Right renal cortex interstitium (tissue), 3 donors: ENCODE measurements at regions not wholly inside any gene's neighbourhood (a gene's known extent, or its start where the extent isn't known, plus 50 kb on each side); places are given as distances from the start of the nearest gene placed in this dataset.
"Not testable (repeated sequence)": the region's sequence is repeated elsewhere in the genome, so short reads cannot be mapped to it uniquely, and the experiment has no call there.

ENCODE experiments used
- DNase-seq, 3 donors: peaks; one replicate each; pipeline ENCODE4 v3.0.0-alpha.2; 2013; ENCODE audit warnings: low read depth in 3 of 3, low spot score in 2 of 3

DNA sequence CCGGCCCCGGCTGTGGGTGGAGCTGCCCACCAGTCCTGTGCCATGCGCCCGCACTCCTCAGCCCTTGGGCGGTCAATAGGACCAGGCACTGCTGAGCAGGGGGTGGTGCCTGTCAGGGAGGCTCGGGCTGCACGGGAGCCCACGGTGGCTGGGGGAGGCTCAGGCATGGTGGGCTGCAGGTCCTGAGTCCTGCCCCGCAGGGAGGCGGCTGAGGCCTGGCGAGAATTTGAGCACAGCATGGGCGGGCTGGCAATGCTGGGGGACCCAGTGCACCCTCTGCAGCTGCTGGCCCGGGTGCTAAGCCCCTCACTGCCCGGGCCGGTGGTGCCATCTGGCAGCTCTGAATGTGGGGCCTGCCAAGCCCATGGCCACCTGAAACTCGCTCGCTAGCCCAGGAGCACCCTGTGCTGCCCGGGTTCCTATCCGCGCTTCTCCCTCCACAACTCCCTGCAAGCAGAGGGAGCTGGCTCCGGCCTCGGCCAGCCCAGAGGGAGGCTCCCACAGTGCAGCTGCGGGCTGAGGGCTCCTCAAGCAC, 1371.1 kb downstream of the FSCB start:
- DNase-seq, result no peak

DNA sequence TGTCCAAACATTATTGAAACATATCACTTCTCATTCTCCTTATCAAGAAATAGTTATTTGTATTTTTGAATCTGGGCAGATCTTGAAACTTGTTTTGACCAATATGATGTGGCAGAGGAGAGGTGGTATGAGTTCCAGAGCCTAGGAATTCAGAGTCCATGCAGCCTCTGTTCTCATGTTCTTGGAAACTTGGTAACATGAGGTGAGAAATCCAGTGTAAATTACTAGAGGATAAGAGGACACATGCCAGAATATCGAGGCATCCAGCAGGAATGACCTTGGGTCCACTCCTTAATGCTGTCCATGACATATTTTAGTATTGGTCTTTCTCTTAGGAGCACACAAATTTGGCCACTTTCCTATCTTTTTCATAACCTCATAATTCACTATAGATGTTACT, 1374.6 kb downstream of the FSCB start:
- DNase-seq, result no peak

DNA sequence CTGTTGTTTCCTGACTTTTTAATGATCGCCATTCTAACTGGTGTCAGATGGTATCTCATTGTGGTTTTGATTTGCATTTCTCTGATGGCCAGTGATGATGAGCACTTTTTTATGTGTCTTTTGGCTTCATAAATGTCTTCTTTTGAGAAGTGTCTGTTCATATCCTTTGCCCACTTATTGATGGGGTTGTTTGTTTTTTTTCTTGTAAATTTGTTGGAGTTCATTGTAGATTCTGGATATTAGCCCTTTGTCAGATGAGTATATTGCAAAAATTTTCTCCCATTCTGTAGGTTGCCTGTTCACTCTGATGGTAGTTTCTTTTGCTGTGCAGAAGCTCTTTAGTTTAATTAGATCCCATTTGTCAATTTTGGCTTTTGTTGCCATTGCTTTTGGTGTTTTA, 1378.7 kb downstream of the FSCB start:
- DNase-seq, result not testable (repeated sequence)

DNA sequence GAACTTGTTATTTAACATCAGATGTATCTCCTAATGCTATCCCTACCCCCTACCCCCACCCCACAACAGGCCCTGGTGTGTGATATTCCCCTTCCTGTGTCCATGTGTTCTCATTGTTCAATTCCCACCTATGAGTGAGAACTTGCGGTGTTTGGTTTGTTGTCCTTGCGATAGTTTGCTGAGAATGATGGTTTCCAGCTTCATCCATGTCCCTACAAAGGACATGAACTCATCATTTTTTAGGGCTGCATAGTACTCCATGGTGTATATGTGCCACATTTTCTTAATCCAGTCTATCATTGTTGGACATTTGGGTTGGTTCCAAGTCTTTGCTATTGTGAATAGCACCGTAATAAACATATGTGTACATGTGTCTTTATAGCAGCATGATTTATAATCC, 1379.2 kb downstream of the FSCB start:
- DNase-seq, result not testable (repeated sequence)

DNA sequence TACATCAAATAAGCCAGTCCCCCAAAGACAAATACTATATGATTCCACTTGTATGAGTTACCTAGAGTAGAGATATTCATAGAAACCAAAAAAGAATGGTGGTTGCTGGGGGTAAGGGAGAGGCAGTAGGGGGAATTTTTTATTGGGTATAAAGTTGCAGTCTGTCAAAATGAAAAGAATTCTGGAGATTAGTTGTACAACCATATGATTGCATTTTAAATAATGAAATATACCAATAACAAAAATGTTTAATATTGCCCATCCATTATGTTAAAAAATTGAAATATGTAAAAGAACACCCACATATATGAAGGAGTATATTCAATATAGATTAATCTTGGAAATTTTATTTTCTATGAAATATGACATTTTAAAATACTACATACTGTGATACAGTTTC, 1383.5 kb downstream of the FSCB start:
- DNase-seq, result no peak

DNA sequence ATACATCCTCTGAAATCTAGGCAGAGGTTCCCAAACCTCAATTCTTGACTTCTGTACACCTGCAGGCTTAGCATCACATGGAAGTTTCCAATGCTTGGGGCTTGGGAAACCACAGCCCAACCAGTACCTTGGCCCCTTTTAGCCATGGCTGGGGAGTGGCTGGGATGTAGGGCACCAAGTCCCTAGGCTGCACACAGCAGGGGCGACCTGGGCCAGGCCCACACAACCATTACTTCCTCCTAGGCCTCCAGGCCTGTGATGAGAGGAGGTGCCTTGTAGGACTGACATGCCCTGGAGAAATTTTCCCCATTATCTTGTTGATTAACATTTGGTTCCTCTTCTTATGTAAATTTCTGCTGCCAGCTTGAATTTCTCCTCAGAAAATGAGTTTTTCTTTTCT, 1387.4 kb downstream of the FSCB start:
- no peak for DNase-seq

DNA sequence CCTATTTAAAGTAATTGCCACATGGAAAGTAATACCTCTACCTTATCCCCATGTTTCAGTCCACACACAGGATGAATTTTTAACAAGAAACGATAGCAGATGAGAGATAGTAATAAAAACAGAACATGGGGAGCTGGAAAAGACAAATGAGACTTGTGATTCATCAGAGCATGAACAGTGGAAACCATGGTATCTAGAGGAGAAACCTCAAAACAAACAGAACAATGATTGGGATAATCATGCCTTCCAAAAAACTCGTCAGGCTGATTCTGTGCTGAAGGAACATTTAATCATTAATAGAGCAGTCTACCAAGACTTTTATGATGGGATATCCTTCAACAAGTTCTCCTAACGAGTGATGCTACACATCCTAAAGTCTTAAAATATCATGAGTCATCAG, 1390.7 kb downstream of the FSCB start:
- DNase-seq, result no peak

DNA sequence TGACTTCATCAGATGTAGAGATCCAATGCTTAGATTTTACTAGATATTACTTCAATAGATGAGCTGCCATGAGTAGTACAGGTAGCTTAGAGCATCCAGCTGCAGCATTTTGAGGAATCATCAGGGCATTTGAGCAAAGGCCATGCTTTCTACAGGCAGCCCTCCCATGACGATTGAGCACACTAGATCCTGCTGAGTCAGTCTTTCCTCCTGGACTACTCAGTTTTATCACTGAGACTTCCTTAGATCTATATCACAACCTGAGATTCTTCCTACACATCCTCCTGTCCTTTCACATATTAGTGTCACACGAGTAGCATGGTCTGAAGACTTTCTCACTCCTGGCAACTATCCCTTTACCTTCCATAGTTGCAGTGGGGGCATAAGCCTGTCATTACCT, 1401.8 kb downstream of the FSCB start:
- no peak for DNase-seq

DNA sequence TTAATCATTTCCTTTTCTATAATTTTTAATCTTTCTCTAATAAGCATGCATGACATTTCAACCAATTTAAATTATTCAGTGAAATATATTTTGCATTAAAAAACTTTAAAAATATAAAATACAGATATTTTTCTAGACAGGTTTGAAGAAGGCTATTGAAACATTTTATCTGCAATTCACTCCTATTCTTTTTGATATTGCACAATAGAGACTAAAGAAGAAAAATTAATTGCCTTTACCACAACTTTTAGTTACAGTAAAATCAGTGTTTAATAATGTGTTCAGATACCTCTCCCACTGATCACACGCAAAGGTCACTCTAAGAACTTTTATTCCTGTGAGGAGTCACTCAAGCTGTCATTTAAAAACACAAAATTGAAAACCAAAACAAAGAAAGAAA, 1416.7 kb downstream of the FSCB start:
- no peak for DNase-seq

DNA sequence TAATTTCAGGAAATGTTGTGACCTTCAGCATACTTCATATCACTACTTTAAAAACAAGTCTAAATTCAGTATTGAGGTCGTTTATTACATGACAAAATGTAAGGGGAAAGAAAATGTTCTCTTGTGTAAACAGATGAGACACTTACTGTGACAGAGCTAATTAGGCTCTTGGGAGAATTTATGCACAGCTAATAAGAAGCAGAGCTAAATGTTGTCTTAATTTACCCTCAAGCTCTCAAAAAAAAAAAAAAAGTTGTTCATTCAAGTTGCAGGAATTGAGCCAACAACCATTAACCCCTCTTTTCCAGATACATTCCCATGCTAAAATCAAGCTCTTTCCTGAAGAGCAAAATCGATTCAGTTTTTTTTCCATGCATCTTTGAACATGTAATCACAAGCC, 1419.4 kb downstream of the FSCB start:
- no peak for DNase-seq

DNA sequence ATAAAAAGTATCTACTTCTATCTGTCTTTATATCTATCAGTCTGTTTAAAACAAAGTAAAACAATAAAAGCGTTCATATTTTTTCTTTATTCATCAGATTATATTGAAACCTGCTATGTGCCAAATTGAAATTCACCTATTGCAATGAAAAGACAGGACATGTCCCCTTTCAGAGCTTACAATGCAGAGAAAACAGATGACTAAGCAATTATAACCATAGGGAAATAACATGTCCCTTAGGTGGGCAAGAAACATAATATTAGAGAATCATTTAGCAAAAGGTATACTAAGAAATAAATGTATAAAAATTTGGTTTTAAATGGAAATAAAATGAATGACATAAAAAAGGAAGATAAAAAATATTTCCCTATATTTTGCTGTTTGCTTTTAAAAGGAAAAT, 1421.3 kb downstream of the FSCB start:
- no peak for DNase-seq

DNA sequence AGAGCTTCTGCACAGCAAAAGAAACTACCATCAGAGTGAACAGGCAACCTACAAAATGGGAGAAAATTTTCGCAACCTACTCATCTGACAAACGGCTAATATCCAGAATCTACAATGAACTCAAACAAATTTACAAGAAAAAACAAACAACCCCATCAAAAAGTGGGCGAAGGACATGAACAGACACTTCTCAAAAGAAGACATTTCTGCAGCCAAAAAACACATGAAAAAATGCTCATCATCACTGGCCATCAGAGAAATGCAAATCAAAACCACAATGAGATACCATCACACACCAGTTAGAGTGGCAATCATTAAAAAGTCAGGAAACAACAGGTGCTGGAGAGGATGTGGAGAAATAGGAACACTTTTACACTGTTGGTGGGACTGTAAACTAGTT, 1439.7 kb downstream of the FSCB start:
- not testable (repeated sequence) for DNase-seq

DNA sequence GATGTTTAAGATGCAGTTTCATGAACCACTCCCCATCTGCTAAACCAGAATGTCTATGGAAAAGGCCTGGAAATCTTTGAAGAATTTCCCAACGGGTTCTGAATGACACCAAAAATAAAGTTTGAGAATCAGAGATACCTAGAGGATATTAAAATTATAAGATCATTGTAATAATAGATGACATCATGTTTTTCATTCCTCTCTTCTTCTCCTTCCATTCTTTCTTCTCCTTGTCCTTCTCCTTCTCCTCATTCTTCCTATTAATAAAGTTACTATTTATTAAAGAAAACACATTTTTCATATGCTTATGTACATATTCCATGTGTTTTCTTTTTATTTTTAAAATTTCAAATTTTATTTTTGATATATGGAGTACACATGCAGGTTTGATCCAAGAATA, 1449.4 kb downstream of the LRFN5 start:
- no peak for DNase-seq

DNA sequence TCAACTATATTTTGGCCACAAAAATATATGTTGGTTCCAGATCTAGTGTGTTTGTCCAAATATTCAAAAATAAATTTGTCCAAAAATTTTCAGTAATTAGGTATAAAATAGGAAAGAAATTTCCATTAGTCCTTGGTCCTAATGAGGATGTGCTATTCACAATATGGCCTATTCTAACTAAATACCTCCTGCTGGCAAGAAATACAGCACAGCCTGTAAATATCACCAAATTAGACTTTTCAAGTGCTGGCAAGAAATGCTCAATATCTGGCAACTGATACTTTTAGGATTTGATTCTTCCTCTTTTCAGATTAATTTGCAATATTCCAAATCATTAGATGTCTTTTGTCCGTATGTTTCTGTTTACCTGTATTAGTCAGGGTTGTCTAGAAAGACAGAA, 1446.2 kb downstream of the LRFN5 start:
- DNase-seq, result no peak

DNA sequence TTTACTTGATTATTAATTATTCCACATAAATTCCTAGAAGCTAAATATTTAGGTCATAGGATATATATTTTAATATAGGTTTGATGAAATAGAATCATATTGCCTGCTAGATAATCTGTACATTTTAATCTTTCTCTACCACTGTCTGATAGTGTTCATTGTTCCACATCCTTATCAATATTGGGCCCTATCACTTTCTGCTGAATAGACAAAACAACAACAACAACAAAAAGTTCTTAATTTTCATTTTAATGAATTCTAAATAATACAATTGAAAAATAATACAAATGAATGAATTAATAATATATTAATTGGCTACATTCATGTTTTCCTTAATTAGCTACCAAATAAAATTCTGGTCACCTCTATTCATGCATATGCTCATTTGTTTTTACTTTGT, 1437.2 kb downstream of the LRFN5 start:
- DNase-seq, result no peak

DNA sequence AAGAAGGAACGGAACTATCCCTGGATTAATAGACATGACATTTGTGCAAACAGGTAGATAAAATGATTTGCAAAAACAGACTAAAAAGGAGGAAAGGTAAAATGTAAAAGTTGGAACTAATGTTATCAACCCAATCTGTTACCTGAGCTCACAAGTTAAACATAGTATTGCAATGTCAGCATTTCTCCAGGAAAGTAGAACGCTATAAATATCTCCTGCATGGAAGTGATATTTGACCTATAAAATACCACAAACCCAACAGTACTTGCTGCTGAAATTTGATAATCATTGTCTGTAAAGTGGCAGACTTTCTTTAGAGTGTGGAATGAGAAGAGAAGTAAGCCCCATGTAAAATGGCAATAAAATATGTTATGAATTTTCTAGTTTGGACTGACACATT, 1435.7 kb downstream of the LRFN5 start:
- no peak for DNase-seq

DNA sequence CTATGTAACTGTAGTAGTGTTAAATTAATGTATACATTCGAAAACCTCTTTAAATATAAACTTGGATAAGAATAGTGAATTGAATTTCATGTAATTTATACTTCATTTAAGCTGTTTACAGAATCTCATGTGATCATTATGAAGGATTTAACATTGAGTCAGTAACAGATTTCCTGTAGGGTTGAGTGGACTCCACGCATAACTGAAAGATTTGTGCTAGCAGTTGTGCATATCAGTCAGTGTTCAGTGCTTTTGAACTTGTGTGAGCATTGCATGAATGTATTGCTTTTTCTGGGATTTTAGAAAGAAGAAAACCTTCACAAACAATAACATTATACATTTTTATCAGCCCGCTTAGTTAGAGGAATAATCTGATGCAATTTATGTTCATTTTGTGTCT, 1435.3 kb downstream of the LRFN5 start:
- no peak for DNase-seq

DNA sequence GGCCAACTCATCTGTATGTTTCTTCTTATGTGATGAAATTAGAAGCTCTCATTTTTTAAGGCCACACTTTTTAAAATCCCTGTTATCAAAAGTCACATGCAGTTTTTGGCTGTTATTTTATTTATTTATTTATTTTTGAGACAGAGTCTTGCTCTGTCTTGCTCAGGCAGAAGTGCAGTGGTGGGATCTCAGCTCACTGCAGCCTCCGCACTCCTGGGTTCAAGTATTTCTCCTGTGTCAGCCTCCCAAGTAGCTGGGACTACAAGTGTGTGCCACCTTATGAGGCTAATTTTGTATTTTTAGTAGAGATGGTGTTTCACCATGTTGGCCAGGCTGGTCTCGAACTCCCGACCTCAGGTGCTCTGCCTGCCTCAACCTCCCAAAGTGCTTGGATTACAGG, 1434.5 kb downstream of the LRFN5 start:
- DNase-seq, result no peak

DNA sequence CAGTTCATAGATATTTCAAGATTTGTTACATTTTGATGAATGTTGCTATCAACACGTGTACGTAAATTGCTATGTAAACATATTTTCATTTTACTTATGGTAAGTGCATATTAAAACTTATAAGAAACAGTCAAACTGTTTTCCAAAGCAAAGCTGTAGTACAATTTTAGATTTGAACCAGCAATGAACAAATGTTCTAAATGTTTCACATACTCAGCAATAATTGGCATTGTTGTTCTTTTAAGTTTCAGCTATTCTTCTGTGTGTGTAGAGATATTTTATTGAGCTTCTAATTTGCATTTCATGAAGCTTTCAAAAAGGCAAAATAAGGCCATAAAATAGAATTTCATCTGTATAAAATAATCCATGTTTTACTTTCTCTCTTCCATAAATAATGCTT, 1433.2 kb downstream of the LRFN5 start:
- no peak for DNase-seq

DNA sequence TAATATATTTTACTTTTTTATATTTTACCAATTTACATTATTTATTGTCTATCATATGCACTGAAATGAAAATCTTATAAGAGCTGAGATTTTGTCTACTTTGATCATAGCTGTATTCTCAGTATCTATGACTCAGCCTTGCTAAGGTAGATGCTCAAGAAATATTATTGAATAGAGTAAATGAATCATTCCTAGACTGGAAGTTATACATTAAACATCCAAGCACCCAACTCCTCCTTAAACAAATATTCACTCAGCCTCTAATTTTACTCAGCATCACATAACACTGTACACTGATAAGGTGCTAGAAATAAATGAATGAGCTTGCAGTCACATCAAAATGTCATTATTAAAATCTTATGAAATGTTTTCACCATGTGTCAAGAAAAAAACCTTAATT, 1424.9 kb downstream of the LRFN5 start:
- DNase-seq, result no peak

DNA sequence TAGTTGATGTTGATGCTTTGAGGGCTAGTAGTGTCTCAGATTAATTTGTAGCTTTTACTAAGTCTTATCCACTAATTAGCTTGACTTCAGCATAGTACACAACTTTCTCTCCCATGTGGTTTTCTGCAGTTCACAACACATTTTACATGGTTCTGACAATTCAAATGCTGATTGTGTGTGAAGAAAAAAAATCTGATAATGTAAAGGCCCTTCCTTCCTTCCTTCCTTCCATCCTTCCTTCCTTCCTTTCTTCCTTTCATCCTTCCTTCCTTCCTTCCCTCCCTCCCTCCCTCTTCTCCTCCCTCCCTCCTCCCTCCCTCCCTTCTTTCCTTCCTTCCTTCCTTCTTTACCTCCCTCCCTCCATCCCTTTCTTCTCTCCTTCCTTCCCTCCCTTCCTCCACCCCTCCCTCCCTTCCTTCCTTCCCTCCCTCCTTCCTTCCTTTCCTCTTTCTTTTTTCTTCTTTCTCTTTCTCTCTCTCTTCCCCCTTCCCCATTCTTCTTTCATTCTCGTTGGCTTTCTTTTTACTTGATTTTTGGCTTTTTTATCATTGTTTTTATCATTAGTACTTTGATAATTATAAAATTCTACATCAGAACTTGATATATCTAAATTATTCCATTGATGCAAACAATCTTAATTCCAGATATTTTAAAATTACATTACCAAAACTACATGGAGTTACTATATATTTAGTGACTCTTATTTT, 1415.6 kb downstream of the LRFN5 start:
- DNase-seq, result no peak

DNA sequence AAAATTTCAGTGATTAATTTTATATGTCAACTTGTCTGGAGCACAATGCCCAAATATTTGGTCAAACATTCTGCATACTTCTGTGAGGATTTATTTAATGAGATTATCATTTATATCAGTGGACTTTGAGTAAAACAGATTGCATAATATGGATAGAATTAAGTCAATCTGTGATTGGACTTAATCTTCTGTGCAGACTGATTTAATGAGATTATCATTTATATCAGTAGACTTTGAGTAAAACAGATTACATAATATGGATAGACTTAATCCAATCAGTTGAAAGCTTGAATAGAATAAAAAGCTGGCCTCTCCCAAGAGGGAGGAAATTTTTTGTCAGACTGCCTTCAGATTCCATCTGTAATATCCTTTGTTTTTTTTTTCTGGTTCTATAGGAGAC, 1413.2 kb downstream of the LRFN5 start:
- DNase-seq, result no peak

DNA sequence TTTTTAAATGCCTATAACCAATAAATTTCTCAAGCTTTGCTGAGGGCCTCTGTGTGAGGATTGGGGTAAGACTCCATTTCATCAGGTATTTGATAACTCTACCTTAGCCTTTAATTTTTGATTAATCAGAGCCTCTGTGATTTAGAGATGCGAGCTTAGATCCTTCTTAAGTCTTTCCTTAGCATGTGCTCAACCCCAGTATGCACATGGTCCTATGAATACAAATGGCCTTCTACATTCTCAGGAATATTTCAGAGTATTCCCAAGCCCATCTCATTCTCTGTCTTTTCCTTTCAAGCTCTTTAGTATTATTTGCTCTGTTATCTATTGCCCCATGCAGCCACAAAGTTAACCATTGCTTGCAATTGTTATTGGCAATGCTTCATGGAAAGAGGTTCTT, 1407.7 kb downstream of the LRFN5 start:
- DNase-seq, result no peak
